Myocyte (in vitro differentiated cells): ENCODE measurements at regions not wholly inside any gene's neighbourhood (a gene's known extent, or its start where the extent isn't known, plus 50 kb on each side); places are given as distances from the start of the nearest gene placed in this dataset.

Experiments
- DNase-seq: peaks from one replicate; pipeline ENCODE4 v3.0.0-alpha.2; 2012; ENCODE audit warnings: low read depth

GRCh38 chr12:126157575-126157966 is 1092.3 kb downstream of the AACS start:
- no peak for DNase-seq

- DNase-seq, result no peak
Observed at GRCh38 chr12:126159139-126159538, 1093.9 kb downstream of the AACS start.

- no peak for DNase-seq
Observed at GRCh38 chr12:126160912-126161311, 1095.7 kb downstream of the AACS start.

- no peak for DNase-seq
Observed at GRCh38 chr12:126163984-126164383, 1098.7 kb downstream of the AACS start.

GRCh38 chr12:126171937-126172559 is 1106.8 kb downstream of the AACS start:
- no peak for DNase-seq

GRCh38 chr12:126182619-126183236 is 1117.5 kb downstream of the AACS start:
- DNase-seq, result peak; percentile 54

GRCh38 chr12:126185025-126185424 is 1119.8 kb downstream of the AACS start:
- DNase-seq, result no peak

GRCh38 chr12:126189856-126190255 is 1124.6 kb downstream of the AACS start:
- no peak for DNase-seq

- DNase-seq, result no peak
Observed at GRCh38 chr12:126191031-126191891, 1126.0 kb downstream of the AACS start.

GRCh38 chr12:126191949-126192348 is 1126.7 kb downstream of the AACS start:
- no peak for DNase-seq

- no peak for DNase-seq
Observed at GRCh38 chr12:126193190-126193589, 1128.0 kb downstream of the AACS start.

GRCh38 chr12:126196263-126196662 is 1131.0 kb downstream of the AACS start:
- DNase-seq, result no peak

- no peak for DNase-seq
Observed at GRCh38 chr12:126198516-126198915, 1133.3 kb downstream of the AACS start.

- no peak for DNase-seq
Observed at GRCh38 chr12:126198966-126199692, 1133.9 kb downstream of the AACS start.

- DNase-seq, result no peak
Observed at GRCh38 chr12:126201981-126202537, 1136.8 kb downstream of the AACS start.

GRCh38 chr12:126204326-126204725 is 1139.1 kb downstream of the AACS start:
- DNase-seq, result no peak

- DNase-seq, result no peak
Observed at GRCh38 chr12:126210026-126210425, 1144.8 kb downstream of the AACS start.

- no peak for DNase-seq
Observed at GRCh38 chr12:126210448-126210847, 1145.2 kb downstream of the AACS start.

GRCh38 chr12:126212824-126213223 is 1147.6 kb downstream of the AACS start:
- DNase-seq, result no peak

GRCh38 chr12:126218697-126219096 is 1153.5 kb downstream of the AACS start:
- DNase-seq, result no peak

GRCh38 chr12:126219139-126219538 is 1153.9 kb downstream of the AACS start:
- peak; percentile 13 for DNase-seq
